H1 (cell line): ENCODE measurements at regions not wholly inside any gene's neighbourhood (a gene's known extent, or its start where the extent isn't known, plus 50 kb on each side); places are given as distances from the start of the nearest gene placed in this dataset.

Experiments
- CTCF ChIA-PET: fragments of 300-600 bp; sonication (Branson Sonifier 250); formaldehyde crosslinking; loops from one replicate; lab custom pipeline; 2021; ENCODE audit not compliant: partially characterized antibody; lab: Charles Lee
- POLR2A ChIA-PET: fragments of 300-600 bp; sonication (Branson Sonifier 250); formaldehyde crosslinking; loops from one replicate; lab custom pipeline; 2021; ENCODE audit warnings: inconsistent platforms; ENCODE audit not compliant: partially characterized antibody; lab: Charles Lee
- DNase-seq, 2 experiments: peaks; one replicate each; pipeline versions ENCODE4 v3.0.0 to v3.0.0-alpha.2; 2010 to 2022; ENCODE audit warnings: low spot score in 2 of 2, low read depth in 1 of 2, mixed read lengths in 1 of 2
- FAIRE-seq: peaks from 2 replicates; lab custom pipeline; 2011; peaks lifted over from hg19 to GRCh38; lab: Jason Lieb, UNC
- H2AFZ ChIP-seq: 2 replicates; pipeline ENCODE4 v1.8.1; 2012; ENCODE audit warnings: low read length, inconsistent platforms
- H2AK5ac ChIP-seq: 2 replicates; pipeline ENCODE4 v1.6.1; 2013; ENCODE audit warnings: low read depth, low read length
- H2BK120ac ChIP-seq: replicated peaks from 2 replicates; pipeline ENCODE3; 2013; ENCODE audit warnings: low read depth, low read length, inconsistent platforms
- H2BK12ac ChIP-seq: 2 replicates; pipeline ENCODE4 v1.6.1; 2013; ENCODE audit warnings: low read depth, low read length
- H2BK15ac ChIP-seq: 2 replicates; pipeline ENCODE4 v1.6.1; 2013; ENCODE audit warnings: low read length
- H2BK20ac ChIP-seq: 2 replicates; pipeline ENCODE4 v1.6.1; 2013; ENCODE audit warnings: low read length
- H2BK5ac ChIP-seq: 2 replicates; pipeline ENCODE4 v1.6.1; 2013; ENCODE audit warnings: low read depth, low read length
- H3K14ac ChIP-seq: 2 replicates; pipeline ENCODE4 v1.6.1; 2013; ENCODE audit warnings: inconsistent platforms; ENCODE audit not compliant: insufficient read length
- H3K18ac ChIP-seq: 2 replicates; pipeline ENCODE4 v1.6.1; 2013; ENCODE audit warnings: low read length; ENCODE audit errors: extremely low read depth
- H3K23ac ChIP-seq: 2 replicates; pipeline ENCODE4 v1.6.1; 2013; ENCODE audit warnings: inconsistent platforms; ENCODE audit not compliant: insufficient read length
- H3K23me2 ChIP-seq: 2 replicates; pipeline ENCODE4 v1.6.1; 2013; ENCODE audit warnings: low read depth, low read length
- H3K27ac ChIP-seq: 2 replicates; pipeline ENCODE4 v1.6.1; 2011; ENCODE audit warnings: low read depth, low read length, inconsistent platforms
- H3K27me3 ChIP-seq, 4 experiments: replicated peaks in 1 of 4; 1 replicate in 1 of 4; 2 replicates in 3 of 4; pipeline versions ENCODE4 v1.6.1 to v1.8.1; 2011 to 2013; ENCODE audit warnings: low read length in 3 of 4, mild to moderate bottlenecking in 3 of 4, inconsistent platforms in 2 of 4, mixed read lengths in 2 of 4, moderate library complexity in 1 of 4; ENCODE audit not compliant: control insufficient read depth in 3 of 4, insufficient read depth in 3 of 4; ENCODE audit errors: extremely low read depth in 1 of 4
- H3K36me3 ChIP-seq, 4 experiments: 2 replicates each; pipeline versions ENCODE4 v1.6.1 to v1.8.1; 2011 to 2013; ENCODE audit warnings: mild to moderate bottlenecking in 4 of 4, low read length in 3 of 4, moderate library complexity in 2 of 4, control low read depth in 1 of 4, inconsistent platforms in 1 of 4; ENCODE audit not compliant: insufficient read depth in 4 of 4, control insufficient read depth in 2 of 4
- H3K4ac ChIP-seq: replicated peaks from 2 replicates; pipeline ENCODE3; 2013; ENCODE audit warnings: low read length, low read depth, mixed read lengths, inconsistent platforms; ENCODE audit not compliant: insufficient read length
- H3K4me1 ChIP-seq, 4 experiments: replicated peaks in 1 of 4; 1 replicate in 1 of 4; 2 replicates in 3 of 4; pipeline versions ENCODE4 v1.6.1 to v1.8.1; 2011 to 2013; ENCODE audit warnings: low read length in 3 of 4, inconsistent platforms in 2 of 4, mixed read lengths in 1 of 4; ENCODE audit not compliant: insufficient read depth in 4 of 4, control insufficient read depth in 3 of 4
- H3K4me2 ChIP-seq, 2 experiments: 2 replicates each; pipeline versions ENCODE4 v1.6.1 to v1.8.1; 2011 to 2013; ENCODE audit warnings: low read depth in 2 of 2, low read length in 2 of 2, control low read depth in 1 of 2, inconsistent platforms in 1 of 2, mild to moderate bottlenecking in 1 of 2; ENCODE audit not compliant: insufficient read depth in 1 of 2
- H3K4me3 ChIP-seq, 4 experiments: fragments of 200-600, 300-600 bp in 1 of 4; sonication (generic), shearing (Covaris generic), sonication (Bioruptor Twin) in 1 of 4; 2 replicates each; pipeline versions ENCODE4 v1.5.1 to v1.8.1; 2011 to 2016; ENCODE audit warnings: low read length in 4 of 4, low read depth in 3 of 4, control low read depth in 2 of 4, inconsistent platforms in 2 of 4, mild to moderate bottlenecking in 2 of 4, mixed read lengths in 1 of 4, moderate library complexity in 1 of 4; ENCODE audit not compliant: insufficient read depth in 2 of 4; ENCODE audit errors: extremely low read depth in 1 of 4
- H3K56ac ChIP-seq: replicated peaks from 2 replicates; pipeline ENCODE3; 2013; ENCODE audit warnings: low read depth, mild to moderate bottlenecking, mixed read lengths, low read length, inconsistent platforms; ENCODE audit not compliant: insufficient read length
- H3K79me1 ChIP-seq: 2 replicates; pipeline ENCODE4 v1.6.1; 2013; ENCODE audit warnings: low read depth, low read length, control low read depth
- H3K79me2 ChIP-seq, 2 experiments: 2 replicates each; pipeline versions ENCODE4 v1.6.1 to v1.8.1; 2012 to 2013; ENCODE audit warnings: low read length in 2 of 2, mild to moderate bottlenecking in 2 of 2, inconsistent platforms in 1 of 2; ENCODE audit not compliant: insufficient read depth in 2 of 2, control insufficient read depth in 1 of 2
- H3K9ac ChIP-seq, 4 experiments: replicated peaks in 1 of 4; 1 replicate in 1 of 4; 2 replicates in 3 of 4; pipeline versions ENCODE4 v1.6.1 to v1.8.1; 2011 to 2013; ENCODE audit warnings: low read depth in 3 of 4, low read length in 3 of 4, control low read depth in 2 of 4, mild to moderate bottlenecking in 2 of 4, moderate library complexity in 2 of 4, inconsistent platforms in 1 of 4; ENCODE audit errors: extremely low read depth in 1 of 4
- H3K9me3 ChIP-seq, 2 experiments: 2 replicates each; pipeline versions ENCODE4 v1.6.1 to v1.8.1; 2012 to 2013; ENCODE audit warnings: mild to moderate bottlenecking in 2 of 2, moderate library complexity in 2 of 2, control low read depth in 1 of 2, inconsistent platforms in 1 of 2, low read depth in 1 of 2, low read length in 1 of 2, mixed read lengths in 1 of 2; ENCODE audit not compliant: insufficient read depth in 2 of 2
- H4K20me1 ChIP-seq, 2 experiments: replicated peaks in 1 of 2; 2 replicates each; pipeline versions ENCODE3 to v1.8.1; 2011 to 2013; ENCODE audit warnings: inconsistent platforms in 2 of 2, low read length in 2 of 2, mild to moderate bottlenecking in 1 of 2; ENCODE audit not compliant: insufficient read depth in 2 of 2, control insufficient read depth in 1 of 2
- H4K5ac ChIP-seq: 2 replicates; pipeline ENCODE4 v1.6.1; 2013; ENCODE audit warnings: low read length, low read depth, mixed read lengths, inconsistent platforms; ENCODE audit not compliant: insufficient read length
- H4K8ac ChIP-seq: 2 replicates; pipeline ENCODE4 v1.8.0; 2013; ENCODE audit warnings: mild to moderate bottlenecking, moderate library complexity, low read length, inconsistent platforms; ENCODE audit not compliant: insufficient read depth; ENCODE audit errors: extremely low read depth
- H4K91ac ChIP-seq: replicated peaks from 2 replicates; pipeline ENCODE3; 2013; ENCODE audit warnings: low read length, mixed read lengths, inconsistent platforms; ENCODE audit not compliant: insufficient read length
- KDM4A ChIP-seq: IDR thresholded peaks from one replicate; pipeline ENCODE4 v1.7.1; 2012; ENCODE audit warnings: low read depth, mild to moderate bottlenecking, moderate library complexity, low read length, inconsistent platforms; ENCODE audit not compliant: severe bottlenecking
- PHF8 ChIP-seq: fragments of 200-600 bp; sonication (generic); conservative IDR thresholded peaks from 2 replicates; pipeline ENCODE4 v1.7.1; 2012; ENCODE audit warnings: low read depth, mild to moderate bottlenecking, inconsistent platforms, low read length, moderate library complexity
- POLR2A ChIP-seq, 2 experiments: IDR thresholded peaks; 1 replicate in 1 of 2; 2 replicates in 1 of 2; pipeline ENCODE4 v1.6.1; 2011; ENCODE audit warnings: low read depth in 2 of 2, low read length in 2 of 2, mild to moderate bottlenecking in 2 of 2; ENCODE audit errors: control extremely low read depth in 1 of 2
- SIN3A ChIP-seq, 2 experiments: IDR thresholded peaks in 1 of 2; conservative IDR thresholded peaks in 1 of 2; 2 replicates each; pipeline ENCODE4 v1.6.1; 2011 to 2012; ENCODE audit warnings: low read length in 2 of 2, improper control_type of control experiment in 1 of 2, low read depth in 1 of 2, mild to moderate bottlenecking in 1 of 2
- SP4 ChIP-seq: IDR thresholded peaks from 2 replicates; pipeline ENCODE4 v1.6.1; 2012; ENCODE audit warnings: low read length, inconsistent platforms
- TAF1 ChIP-seq: IDR thresholded peaks from 2 replicates; pipeline ENCODE4 v1.6.1; 2011; ENCODE audit warnings: mild to moderate bottlenecking, low read depth, low read length
- WGBS, 2 experiments: shearing (Covaris generic) in 1 of 2; methylation state at CpG; one replicate each; pipeline versions ENCODE4 v1.1.6 to v1.1.7; 2013 to 2015; ENCODE audit warnings: low lambda C conversion rate in 2 of 2, mixed read lengths in 2 of 2, inconsistent platforms in 1 of 2, low coverage in 1 of 2, missing lambda C conversion rate in 1 of 2; ENCODE audit not compliant: insufficient replicate concordance in 2 of 2, insufficient coverage in 1 of 2, insufficient read length in 1 of 2; ENCODE audit errors: extremely low coverage in 1 of 2, missing lambda C conversion rate in 1 of 2; 5-methylcytosine and 5-hydroxymethylcytosine counted together

- Histone ChIP-seq H4K8ac (no peak overlapping the region), H2BK120ac (no peak overlapping the region)
Measured at GRCh38 chr10:124243702-124244121, 150.3 kb upstream of the CHST15 start.

More at GRCh38 chr10:124243702-124244121, 150.3 kb upstream of the CHST15 start:
- Histone ChIP-seq H2AFZ (no peak overlapping the region), H3K36me3 (no peaks in the 10 kb centered on the region), H3K18ac (no peak overlapping the region), H2BK12ac (no peak overlapping the region), H3K27me3 (no peaks in the 10 kb centered on the region; a peak in 2 of 7 replicates), H3K9ac (0 out of 7 replicates have a peak overlapping the region, but pooled peaks of 1 of the 4 experiments have one; percentile 5), H4K91ac (no peak overlapping the region), H2BK15ac (peak overlapping the region; percentile 72; the same call in 1 of the 2 replicates), H3K9me3 (no peaks in the 10 kb centered on the region), H2AK5ac (no peak overlapping the region), H3K23me2 (no peaks in the 10 kb centered on the region), H3K14ac (no peak overlapping the region), H3K4me1 (peaks cover 0 to 6% (median 1%) of the 10 kb centered on the region in 4 experiments; a peak in 5 of 7 replicates), H3K23ac (no peak overlapping the region), H3K79me1 (no peaks in the 10 kb centered on the region), H3K4ac (no peak overlapping the region), H3K56ac (no peak overlapping the region), H3K27ac (no peak overlapping the region), H2BK5ac (no peak overlapping the region), H2BK20ac (no peak overlapping the region), H3K4me3 (no peak overlapping the region), H3K4me2 (no peak overlapping the region), H3K79me2 (no peaks in the 10 kb centered on the region), H4K5ac (no peak overlapping the region), H4K20me1 (no peaks in the 10 kb centered on the region)
- 90% methylated on average over 12 of the region's 12 CpGs; no CpG with 5 or more reads in 1 of the 2 experiments for WGBS, 2 experiments
- FAIRE-seq, result no peak
- ChIA-PET CTCF (interaction anchor here (1.2 to 2.3 kb wide), 4 partner anchors 74 to 249 kb away, joined by 4 to 10 read pairs (median 6); no protein-coding TSS in a partner anchor), POLR2A (no interaction called here)
- no peak for DNase-seq
- TF ChIP-seq PHF8 (no peak), KDM4A (no peak), SP4 (no peak), TAF1 (no peak), POLR2A (IDR thresholded peaks at IDR 0.05; ENCODE audit: control extremely low read depth in 1 of 2, low read depth in 2 of 2, low read length in 2 of 2) (no peak), SIN3A (conservative IDR thresholded peaks at IDR 0.05 in 1 of 2, IDR thresholded peaks at IDR 0.05 in 1 of 2; ENCODE audit: low read depth in 1 of 2, low read length in 2 of 2) (no peak)
